ENCODE measurements at regions not wholly inside any gene's neighbourhood (a gene's known extent, or its start where the extent isn't known, plus 50 kb on each side); places are given as distances from the start of the nearest gene placed in this dataset.

- intact Hi-C loops (cut with micrococcal nuclease): no loop called here
- WGBS (ENCODE audit: insufficient coverage): no CpG with 5 or more reads among the region's 3 CpGs
These were observed 1048.4 kb downstream of the MAT2B start for GRCh38 chr5:164553851-164554250.

GRCh38 chr5:164555809-164556208 is 1050.4 kb downstream of the MAT2B start:
- Histone ChIP-seq H4K20me1 (ENCODE audit: control insufficient read depth, insufficient read depth, low read length, poor library complexity, severe bottlenecking) (no peaks in the 10 kb centered on the region), H3K27ac (ENCODE audit: low read length in 2 of 2) (no peak overlapping the region), H2AFZ (ENCODE audit: insufficient read depth, low read depth, low read length, poor library complexity, severe bottlenecking) (no peak overlapping the region), H3K4me1 (ENCODE audit: control insufficient read depth in 2 of 2, insufficient read depth in 2 of 2, low read length in 2 of 2) (no peaks in the 10 kb centered on the region), H3K79me2 (ENCODE audit: control insufficient read depth, insufficient read depth, low read length) (no peaks in the 10 kb centered on the region), H3K27me3 (replicated peaks in 1 of 4; ENCODE audit: control extremely low read depth in 1 of 4, control insufficient read depth in 3 of 4, insufficient read depth in 4 of 4, low read length in 3 of 4) (no peaks in the 10 kb centered on the region), H3K9ac (ENCODE audit: low read length) (no peak overlapping the region), H3K4me2 (replicated peaks; ENCODE audit: low read depth, low read length, poor library complexity, severe bottlenecking) (no peak overlapping the region), H3K9me3 (ENCODE audit: control extremely low read depth in 1 of 3, control insufficient read depth in 2 of 3, insufficient read depth in 1 of 3, low read length in 2 of 3) (no peaks in the 10 kb centered on the region), H3K4me3 (ENCODE audit: control extremely low read depth in 1 of 5, extremely low read depth in 1 of 5, insufficient read depth in 1 of 5, low read depth in 2 of 5, low read length in 4 of 5) (no peak overlapping the region), H3K36me3 (replicated peaks in 1 of 2; ENCODE audit: control extremely low read depth in 1 of 2, control insufficient read depth in 1 of 2, extremely low read depth in 1 of 2, insufficient read depth in 2 of 2, low read length in 1 of 2) (no peaks in the 10 kb centered on the region)
- DNase-seq (no peak), ATAC-seq (ENCODE audit: low read depth) (no peak)
- Mint-ChIP-seq H3K4me1 (no peaks in the 10 kb centered on the region), H3K4me3 (no peak overlapping the region), H3K27ac (no peak overlapping the region), H3K9me3 (ENCODE audit: insufficient read depth) (no peaks in the 10 kb centered on the region), H3K27me3 (no peaks in the 10 kb centered on the region)
- TF ChIP-seq CTCF (IDR thresholded peaks at IDR 0.05) (no peak), EZH2 (IDR thresholded peaks at IDR 0.05; ENCODE audit: borderline replicate concordance, insufficient read depth, low read depth, low read length, poor library complexity, severe bottlenecking) (no peak)
- POLR2A ChIA-PET: no interaction called here
- no CpG with 5 or more reads among the region's 2 CpGs for WGBS (ENCODE audit: insufficient coverage)
- intact Hi-C loops (cut with micrococcal nuclease): no loop called here
- CTCF ChIA-PET: no interaction called here

More at GRCh38 chr5:164553851-164554250, 1048.4 kb downstream of the MAT2B start:
- Histone ChIP-seq H3K36me3 (replicated peaks in 1 of 2; ENCODE audit: control extremely low read depth in 1 of 2, control insufficient read depth in 1 of 2, extremely low read depth in 1 of 2, insufficient read depth in 2 of 2, low read length in 1 of 2) (no peaks in the 10 kb centered on the region), H3K4me2 (replicated peaks; ENCODE audit: low read depth, low read length, poor library complexity, severe bottlenecking) (no peak overlapping the region), H3K9me3 (ENCODE audit: control extremely low read depth in 1 of 3, control insufficient read depth in 2 of 3, insufficient read depth in 1 of 3, low read length in 2 of 3) (no peaks in the 10 kb centered on the region), H3K9ac (ENCODE audit: low read length) (no peak overlapping the region), H4K20me1 (ENCODE audit: control insufficient read depth, insufficient read depth, low read length, poor library complexity, severe bottlenecking) (no peaks in the 10 kb centered on the region), H3K4me1 (ENCODE audit: control insufficient read depth in 2 of 2, insufficient read depth in 2 of 2, low read length in 2 of 2) (no peaks in the 10 kb centered on the region), H3K79me2 (ENCODE audit: control insufficient read depth, insufficient read depth, low read length) (no peaks in the 10 kb centered on the region), H2AFZ (ENCODE audit: insufficient read depth, low read depth, low read length, poor library complexity, severe bottlenecking) (no peak overlapping the region), H3K27me3 (replicated peaks in 1 of 4; ENCODE audit: control extremely low read depth in 1 of 4, control insufficient read depth in 3 of 4, insufficient read depth in 4 of 4, low read length in 3 of 4) (no peaks in the 10 kb centered on the region), H3K27ac (ENCODE audit: low read length in 2 of 2) (no peak overlapping the region), H3K4me3 (ENCODE audit: control extremely low read depth in 1 of 5, extremely low read depth in 1 of 5, insufficient read depth in 1 of 5, low read depth in 2 of 5, low read length in 4 of 5) (no peak overlapping the region)
- Mint-ChIP-seq H3K9me3 (ENCODE audit: insufficient read depth) (no peaks in the 10 kb centered on the region), H3K4me1 (no peaks in the 10 kb centered on the region), H3K4me3 (no peak overlapping the region), H3K27me3 (no peaks in the 10 kb centered on the region), H3K27ac (no peak overlapping the region)
- POLR2A ChIA-PET: no interaction called here
- CTCF ChIA-PET: no interaction called here
- ATAC-seq (ENCODE audit: low read depth): no peak
- TF ChIP-seq CTCF (IDR thresholded peaks at IDR 0.05) (no peak), EZH2 (IDR thresholded peaks at IDR 0.05; ENCODE audit: borderline replicate concordance, insufficient read depth, low read depth, low read length, poor library complexity, severe bottlenecking) (no peak)
- no peak for DNase-seq
